Endothelial cell of umbilical vein (primary cell): ENCODE measurements at regions not wholly inside any gene's neighbourhood (a gene's known extent, or its start where the extent isn't known, plus 50 kb on each side); places are given as distances from the start of the nearest gene placed in this dataset.
A peak's percentile ranks its signal among the peaks of the same experiment; 100 is the strongest.

Experiments
- BruUV-seq: library from RNA; stranded (reverse); fragments of 400-500 nt; replicated peaks from 2 replicates; lab custom pipeline; 2021; lab: Mats Ljungman, UMichigan
- CTCF ChIA-PET: fragments of 300-600, 350-600 bp; sonication (Branson Sonifier 250); formaldehyde crosslinking; loops from one replicate; lab custom pipeline; 2021; ENCODE audit warnings: antibody characterized with exemption, inconsistent platforms; lab: Charles Lee
- POLR2A ChIA-PET: fragments of 300-600, 350-600 bp; sonication (Branson Sonifier 250); formaldehyde crosslinking; loops from one replicate; lab custom pipeline; 2021; ENCODE audit warnings: antibody characterized with exemption, inconsistent platforms; lab: Charles Lee
- DNase-seq: peaks from one replicate; pipeline ENCODE4 v3.0.0-alpha.2; 2011; ENCODE audit warnings: low read depth, low spot score
- FAIRE-seq: peaks from 2 replicates; lab custom pipeline; 2011; peaks lifted over from hg19 to GRCh38; lab: Jason Lieb, UNC
- H2AFZ ChIP-seq: 2 replicates; pipeline ENCODE4 v1.6.0; 2012; ENCODE audit warnings: low read depth, low read length, control low read depth, inconsistent platforms
- H3K27ac ChIP-seq: 2 replicates; pipeline ENCODE4 v1.5.1; 2011; ENCODE audit warnings: low read depth, mild to moderate bottlenecking, control low read depth, low read length, moderate library complexity; ENCODE audit not compliant: insufficient read depth
- H3K27me3 ChIP-seq, 2 experiments: 2 replicates each; pipeline versions ENCODE4 v1.6.0 to v1.6.1; 2011; ENCODE audit warnings: low read length in 2 of 2, mixed read lengths in 1 of 2; ENCODE audit not compliant: control insufficient read depth in 2 of 2, insufficient read depth in 2 of 2
- H3K36me3 ChIP-seq, 2 experiments: 2 replicates in 1 of 2; 3 replicates in 1 of 2; pipeline ENCODE4 v1.5.1; 2011; ENCODE audit warnings: low read length in 2 of 2, mild to moderate bottlenecking in 1 of 2, moderate library complexity in 1 of 2; ENCODE audit not compliant: control insufficient read depth in 2 of 2, insufficient read depth in 2 of 2; ENCODE audit errors: extremely low read depth in 1 of 2
- H3K4me1 ChIP-seq: 3 replicates; pipeline ENCODE4 v1.5.1; 2011; ENCODE audit warnings: mild to moderate bottlenecking, low read length; ENCODE audit not compliant: control insufficient read depth, insufficient read depth; ENCODE audit errors: extremely low read depth
- H3K4me2 ChIP-seq: 2 replicates; pipeline ENCODE4 v1.6.1; 2011; ENCODE audit warnings: low read length, control low read depth, mixed read lengths; ENCODE audit not compliant: insufficient read depth
- H3K4me3 ChIP-seq, 3 experiments: fragments of 200-600 bp in 1 of 3; sonication (generic), shearing (Covaris generic) in 1 of 3; replicated peaks in 1 of 3; 2 replicates each; pipeline ENCODE4 v1.5.1; 2011 to 2016; ENCODE audit warnings: control low read depth in 3 of 3, low read length in 3 of 3, mild to moderate bottlenecking in 2 of 3, inconsistent platforms in 1 of 3, low read depth in 1 of 3, moderate library complexity in 1 of 3; ENCODE audit not compliant: insufficient read depth in 1 of 3
- H3K79me2 ChIP-seq: 2 replicates; pipeline ENCODE4 v1.6.0; 2012; ENCODE audit warnings: low read length, inconsistent platforms; ENCODE audit not compliant: control insufficient read depth, insufficient read depth
- H3K9ac ChIP-seq: replicated peaks from 2 replicates; pipeline ENCODE3; 2011; ENCODE audit warnings: low read length, control low read depth; ENCODE audit not compliant: insufficient read depth; ENCODE audit errors: extremely low read depth
- H3K9me1 ChIP-seq: replicated peaks from 3 replicates; pipeline ENCODE4 v1.6.0; 2011; ENCODE audit warnings: mild to moderate bottlenecking, low read length; ENCODE audit not compliant: control insufficient read depth, insufficient read depth; ENCODE audit errors: extremely low read depth
- H3K9me3 ChIP-seq: replicated peaks from 2 replicates; pipeline ENCODE4 v1.5.1; 2012; ENCODE audit warnings: low read length, inconsistent platforms; ENCODE audit not compliant: control insufficient read depth, insufficient read depth
- H4K20me1 ChIP-seq: replicated peaks from 2 replicates; pipeline ENCODE3; 2011; ENCODE audit warnings: mild to moderate bottlenecking, low read length; ENCODE audit not compliant: control insufficient read depth, insufficient read depth; ENCODE audit errors: extremely low read depth
- EZH2 ChIP-seq: IDR thresholded peaks from 2 replicates; pipeline ENCODE4 v1.6.1; 2012; ENCODE audit warnings: borderline replicate concordance, low read depth, mild to moderate bottlenecking, moderate library complexity, low read length, inconsistent platforms; ENCODE audit not compliant: severe bottlenecking
- FOS ChIP-seq: IDR thresholded peaks from 2 replicates; pipeline ENCODE4 v1.6.1; 2011; ENCODE audit warnings: mild to moderate bottlenecking, low read length, moderate library complexity, borderline replicate concordance; ENCODE audit not compliant: insufficient read depth
- GATA2 ChIP-seq: IDR thresholded peaks from 2 replicates; pipeline ENCODE4 v1.7.0; 2011; ENCODE audit warnings: low read depth, mild to moderate bottlenecking, moderate library complexity, mixed read lengths, low read length; ENCODE audit not compliant: insufficient read length, insufficient read depth
- POLR2AphosphoS5 ChIP-seq: IDR thresholded peaks from 2 replicates; pipeline ENCODE4 v1.6.1; 2012; ENCODE audit warnings: low read depth, mild to moderate bottlenecking, control low read depth, low read length, moderate library complexity; ENCODE audit not compliant: insufficient read depth
- dilution Hi-C: fragments of 300-500 bp; cut with MboI; formaldehyde crosslinking; loops from one replicate; pipeline ENCODE4 v1.15.0; 2019; ENCODE audit warnings: low sequenced_read_pairs; ENCODE audit not compliant: extremely low pct_ligation_motif_present
- intact Hi-C: fragments of 100-400 bp; cut with micrococcal nuclease; formaldehyde crosslinking; loops from one replicate; pipeline ENCODE4 v1.10.0; 2022
- TF ChIP-seq, protein P1 (sequence below), 2 donors: IDR thresholded peaks; 1 replicate in 1 of 2; 2 replicates in 1 of 2; pipeline ENCODE4 v1.5.1; 2011; ENCODE audit warnings: low read length in 2 of 2, mild to moderate bottlenecking in 2 of 2, moderate library complexity in 2 of 2, control low read depth in 1 of 2, inconsistent platforms in 1 of 2, low read depth in 1 of 2; ENCODE audit not compliant: insufficient read depth in 1 of 2; ENCODE audit errors: extremely low read depth in 1 of 2

DNA sequence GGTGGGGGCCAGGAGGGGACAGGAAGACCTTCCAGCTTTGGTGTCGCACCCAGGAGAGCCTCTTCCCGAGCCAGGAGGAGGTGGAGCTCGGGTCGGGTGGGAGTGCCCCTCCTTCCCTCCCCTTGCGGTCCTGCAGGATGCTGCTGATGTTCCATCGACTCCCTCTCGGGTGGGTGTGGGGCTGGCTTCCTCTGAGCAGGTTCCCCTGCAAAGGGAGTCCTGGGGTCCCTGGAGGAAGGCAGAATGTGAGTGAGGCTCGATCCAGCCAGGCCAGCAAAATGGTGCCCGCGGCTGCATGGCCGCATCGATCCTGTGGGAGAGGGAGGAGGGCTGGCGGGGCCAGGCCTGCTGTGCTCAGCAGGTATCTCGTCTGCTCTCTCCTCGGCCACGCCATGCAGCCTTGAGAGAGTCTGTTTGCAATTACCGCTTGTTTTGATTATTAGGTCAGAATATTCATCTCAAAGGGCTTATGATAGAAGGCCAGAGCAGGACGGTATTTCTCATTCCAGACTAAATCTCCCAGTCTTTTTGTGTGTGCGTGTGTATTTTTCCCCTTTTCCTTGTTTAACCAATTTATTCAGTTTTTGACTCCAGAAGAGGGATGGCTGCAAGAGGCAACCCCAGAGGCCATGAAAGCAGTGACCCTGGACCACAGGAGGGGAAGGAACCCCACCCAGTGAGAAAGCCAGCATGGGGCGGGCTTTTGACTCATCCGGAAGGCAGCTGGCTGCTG is 137.3 kb upstream of the ZMIZ1 start:
- Histone ChIP-seq H3K79me2 (no peaks in the 10 kb centered on the region), H2AFZ (peak overlapping the region; percentile 51), H3K9ac (no peak overlapping the region), H3K9me1 (no peaks in the 10 kb centered on the region), H3K36me3 (no peaks in the 10 kb centered on the region), H4K20me1 (no peaks in the 10 kb centered on the region), H3K9me3 (no peaks in the 10 kb centered on the region), H3K27me3 (no peaks in the 10 kb centered on the region), H3K4me3 (no peak overlapping the region), H3K4me1 (peaks cover 17% of the 10 kb centered on the region), H3K27ac (peak overlapping the region; percentile 17), H3K4me2 (peak overlapping the region; percentile 38)
- BruUV-seq: no TSS peak
- intact Hi-C loops: loop anchor here (1.0 kb wide), 1 partner anchor 43 kb away; no protein-coding TSS in a partner anchor
- DNase-seq: peak; percentile 52
- FAIRE-seq: no peak
- ChIA-PET POLR2A (no interaction called here), CTCF (no interaction called here)
- dilution Hi-C loops: no loop called here
- TF ChIP-seq GATA2 (no peak), EZH2 (no peak), POLR2AphosphoS5 (peak; percentile 52), FOS (peak; percentile 88)
- TF ChIP-seq, protein P1, sequence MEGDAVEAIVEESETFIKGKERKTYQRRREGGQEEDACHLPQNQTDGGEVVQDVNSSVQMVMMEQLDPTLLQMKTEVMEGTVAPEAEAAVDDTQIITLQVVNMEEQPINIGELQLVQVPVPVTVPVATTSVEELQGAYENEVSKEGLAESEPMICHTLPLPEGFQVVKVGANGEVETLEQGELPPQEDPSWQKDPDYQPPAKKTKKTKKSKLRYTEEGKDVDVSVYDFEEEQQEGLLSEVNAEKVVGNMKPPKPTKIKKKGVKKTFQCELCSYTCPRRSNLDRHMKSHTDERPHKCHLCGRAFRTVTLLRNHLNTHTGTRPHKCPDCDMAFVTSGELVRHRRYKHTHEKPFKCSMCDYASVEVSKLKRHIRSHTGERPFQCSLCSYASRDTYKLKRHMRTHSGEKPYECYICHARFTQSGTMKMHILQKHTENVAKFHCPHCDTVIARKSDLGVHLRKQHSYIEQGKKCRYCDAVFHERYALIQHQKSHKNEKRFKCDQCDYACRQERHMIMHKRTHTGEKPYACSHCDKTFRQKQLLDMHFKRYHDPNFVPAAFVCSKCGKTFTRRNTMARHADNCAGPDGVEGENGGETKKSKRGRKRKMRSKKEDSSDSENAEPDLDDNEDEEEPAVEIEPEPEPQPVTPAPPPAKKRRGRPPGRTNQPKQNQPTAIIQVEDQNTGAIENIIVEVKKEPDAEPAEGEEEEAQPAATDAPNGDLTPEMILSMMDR (IDR thresholded peaks at IDR 0.05; ENCODE audit: extremely low read depth in 1 of 2, insufficient read depth in 1 of 2, low read depth in 1 of 2, low read length in 2 of 2): no peak
